ENCODE measurements at regions not wholly inside any gene's neighbourhood (a gene's known extent, or its start where the extent isn't known, plus 50 kb on each side); places are given as distances from the start of the nearest gene placed in this dataset.

- TF ChIP-seq ATF3 (IDR thresholded peaks at IDR 0.05): no peak
- TF ChIP-seq RAD21 (IDR thresholded peaks at IDR 0.05): no peak
- no peak for TF ChIP-seq HNF4G (IDR thresholded peaks at IDR 0.05)
- TF ChIP-seq, protein P1, sequence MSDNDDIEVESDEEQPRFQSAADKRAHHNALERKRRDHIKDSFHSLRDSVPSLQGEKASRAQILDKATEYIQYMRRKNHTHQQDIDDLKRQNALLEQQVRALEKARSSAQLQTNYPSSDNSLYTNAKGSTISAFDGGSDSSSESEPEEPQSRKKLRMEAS (IDR thresholded peaks at IDR 0.05): no peak
- no peak for TF ChIP-seq EGR1 (IDR thresholded peaks at IDR 0.05; ENCODE audit: low read depth in 2 of 2)
- no peak for TF ChIP-seq NR2F2 (IDR thresholded peaks at IDR 0.05)
Measured at GRCh38 chr15:46117071-46117470, 482.2 kb downstream of the SQOR start (continued).

DNA sequence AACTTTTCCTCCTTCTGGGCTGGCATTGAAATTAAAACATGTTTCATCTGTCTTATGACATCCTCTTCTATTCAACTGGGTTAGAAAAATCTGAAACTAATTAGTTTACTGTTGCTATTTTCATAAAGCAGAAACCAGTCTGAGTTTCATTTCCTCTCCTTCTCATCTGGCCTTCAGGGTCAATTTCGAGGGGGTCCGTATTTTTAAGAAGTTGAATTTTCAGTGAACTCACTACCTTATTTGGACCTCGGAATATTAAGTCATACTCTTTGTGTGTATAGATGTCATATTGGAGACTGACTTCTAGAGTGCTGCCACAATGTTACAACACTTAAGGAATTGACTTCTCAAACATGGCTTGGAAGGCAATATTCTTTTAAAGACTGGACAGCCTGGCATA lies 485.9 kb downstream of the SQOR start:
- H3K9me3 ChIP-seq (ENCODE audit: control insufficient read depth in 4 of 4, low read length in 3 of 4): peaks cover 0 to 5% (median 2%) of the 10 kb centered on the region in 4 donors
- H3K27me3 ChIP-seq (ENCODE audit: control insufficient read depth in 4 of 4, insufficient read depth in 4 of 4, low read length in 3 of 4): no peaks in the 10 kb centered on the region
- H3K4me1 ChIP-seq (ENCODE audit: control insufficient read depth in 4 of 4, insufficient read depth in 4 of 4, low read length in 3 of 4): no peaks in the 10 kb centered on the region
- H3K36me3 ChIP-seq (ENCODE audit: control insufficient read depth in 4 of 4, insufficient read depth in 3 of 4, low read depth in 1 of 4, low read length in 3 of 4): no peaks in the 10 kb centered on the region
- no peak for DNase-seq (ENCODE audit: low spot score)
- no peak overlapping the region for H3K4me3 ChIP-seq (ENCODE audit: low read depth in 1 of 3, low read length in 3 of 3)
- H3K9ac ChIP-seq (ENCODE audit: low read depth in 1 of 2, low read length in 2 of 2): no peak overlapping the region
- TF ChIP-seq ATF3 (IDR thresholded peaks at IDR 0.05): no peak
- TF ChIP-seq SP1 (IDR thresholded peaks at IDR 0.05): no peak
- no peak for TF ChIP-seq FOXA1 (IDR thresholded peaks at IDR 0.05)
- TF ChIP-seq HNF4A (conservative IDR thresholded peaks at IDR 0.05): no peak
- no peak for TF ChIP-seq RAD21 (IDR thresholded peaks at IDR 0.05)
- TF ChIP-seq ZBTB33 (IDR thresholded peaks at IDR 0.05): no peak
- TF ChIP-seq JUND (IDR thresholded peaks at IDR 0.05): no peak
- no peak for TF ChIP-seq GABPA (IDR thresholded peaks at IDR 0.05 in 1 of 2, conservative IDR thresholded peaks at IDR 0.05 in 1 of 2)
- TF ChIP-seq EGR1 (IDR thresholded peaks at IDR 0.05; ENCODE audit: low read depth in 2 of 2): no peak
- no peak for TF ChIP-seq NR2F2 (IDR thresholded peaks at IDR 0.05)
- TF ChIP-seq YY1 (IDR thresholded peaks at IDR 0.05): no peak
- no peak for TF ChIP-seq CTCF (IDR thresholded peaks at IDR 0.05; ENCODE audit: low read depth, low read length, missing input control)
- no peak overlapping the region for H3K27ac ChIP-seq (ENCODE audit: low read depth in 1 of 2, low read length in 2 of 2)
- WGBS: 81% methylated on average over 3 of the region's 3 CpGs

- no peak overlapping the region for H3K4me3 ChIP-seq (ENCODE audit: low read depth in 1 of 3, low read length in 3 of 3)
- H3K9me3 ChIP-seq (ENCODE audit: control insufficient read depth in 4 of 4, low read length in 3 of 4): peaks cover 0 to 5% (median 2%) of the 10 kb centered on the region in 4 donors
- TF ChIP-seq RXRA (IDR thresholded peaks at IDR 0.05): no peak
- TF ChIP-seq NR2F2 (IDR thresholded peaks at IDR 0.05): no peak
- no peak for TF ChIP-seq ATF3 (IDR thresholded peaks at IDR 0.05)
- no peak for TF ChIP-seq CTCF (IDR thresholded peaks at IDR 0.05; ENCODE audit: low read depth, low read length, missing input control)
- TF ChIP-seq TAF1 (conservative IDR thresholded peaks at IDR 0.05): no peak
- no peak for TF ChIP-seq SP1 (IDR thresholded peaks at IDR 0.05)
- TF ChIP-seq HNF4A (conservative IDR thresholded peaks at IDR 0.05): no peak
- no peak for TF ChIP-seq JUND (IDR thresholded peaks at IDR 0.05)
- no peak for TF ChIP-seq RAD21 (IDR thresholded peaks at IDR 0.05)
- no peak for TF ChIP-seq HNF4G (IDR thresholded peaks at IDR 0.05)
- no peak for TF ChIP-seq GABPA (IDR thresholded peaks at IDR 0.05 in 1 of 2, conservative IDR thresholded peaks at IDR 0.05 in 1 of 2)
- no peak for TF ChIP-seq FOXA2 (IDR thresholded peaks at IDR 0.05)
- TF ChIP-seq ZBTB33 (IDR thresholded peaks at IDR 0.05): no peak
- TF ChIP-seq EGR1 (IDR thresholded peaks at IDR 0.05; ENCODE audit: low read depth in 2 of 2): no peak
Measured at GRCh38 chr15:46121441-46121840, 486.6 kb downstream of the SQOR start.

More at GRCh38 chr15:46121441-46121840, 486.6 kb downstream of the SQOR start:
- Histone ChIP-seq H3K27me3 (ENCODE audit: control insufficient read depth in 4 of 4, insufficient read depth in 4 of 4, low read length in 3 of 4) (no peaks in the 10 kb centered on the region), H3K36me3 (ENCODE audit: control insufficient read depth in 4 of 4, insufficient read depth in 3 of 4, low read depth in 1 of 4, low read length in 3 of 4) (no peaks in the 10 kb centered on the region), H3K4me1 (ENCODE audit: control insufficient read depth in 4 of 4, insufficient read depth in 4 of 4, low read length in 3 of 4) (no peaks in the 10 kb centered on the region), H3K9ac (ENCODE audit: low read depth in 1 of 2, low read length in 2 of 2) (no peak overlapping the region), H3K27ac (ENCODE audit: low read depth in 1 of 2, low read length in 2 of 2) (no peak overlapping the region)
- DNase-seq (ENCODE audit: low spot score): no peak
